GM12878 (cell line): ENCODE measurements at regions not wholly inside any gene's neighbourhood (a gene's known extent, or its start where the extent isn't known, plus 50 kb on each side); places are given as distances from the start of the nearest gene placed in this dataset.

Source experiments
- ATAC-seq: fragments of 200-7000 bp; cut with Tn5 transposase; 3 replicates; pipeline ENCODE4 v1.9.1; 2020; ENCODE audit warnings: mild to moderate bottlenecking, moderate library complexity
- BruUV-seq: library from RNA; stranded (reverse); fragments of 400-500 nt; replicated peaks from 2 replicates; lab custom pipeline; 2021; lab: Mats Ljungman, UMichigan
- CTCF ChIA-PET: fragments of 300-600 bp; sonication (Branson Sonifier 250); formaldehyde crosslinking; extraction: SDS; loops from one replicate; lab custom pipeline; 2021; ENCODE audit warnings: inconsistent platforms; lab: Yijun Ruan, JAX
- POLR2A ChIA-PET: fragments of 350-600 bp; formaldehyde crosslinking; extraction: SDS; loops from one replicate; lab custom pipeline; 2021; ENCODE audit warnings: inconsistent platforms; lab: Charles Lee
- RAD21 ChIA-PET: fragments of 300-600 bp; sonication (Branson Sonifier 250); formaldehyde crosslinking; loops from one replicate; lab custom pipeline; 2023; ENCODE audit warnings: antibody characterized with exemption; ENCODE audit not compliant: unreplicated experiment; lab: Charles Lee
- SMC1A ChIA-PET: fragments of 300-600 bp; sonication (Branson Sonifier 250); formaldehyde crosslinking; loops from one replicate; lab custom pipeline; 2023; ENCODE audit not compliant: unreplicated experiment, uncharacterized antibody; lab: Charles Lee
- DNase-seq: peaks from one replicate; pipeline ENCODE4 v3.0.0-alpha.2; 2011; ENCODE audit warnings: low read depth, low spot score
- FAIRE-seq: peaks from 3 replicates; lab custom pipeline; 2011; peaks lifted over from hg19 to GRCh38; lab: Jason Lieb, UNC
- H2AFZ ChIP-seq: 2 replicates; pipeline ENCODE4 v1.6.0; 2011; ENCODE audit warnings: low read depth, low read length, control low read depth; ENCODE audit not compliant: control insufficient read depth
- H3K27ac ChIP-seq: 2 replicates; pipeline ENCODE4 v1.5.1; 2011; ENCODE audit warnings: control low read depth; ENCODE audit not compliant: control insufficient read depth, insufficient read depth
- H3K27me3 ChIP-seq, 2 experiments: replicated peaks in 1 of 2; 2 replicates each; pipeline versions ENCODE4 v1.6.0 to v1.6.1; 2011; ENCODE audit warnings: low read length in 1 of 2; ENCODE audit not compliant: control insufficient read depth in 2 of 2, insufficient read depth in 2 of 2
- H3K36me3 ChIP-seq, 2 experiments: 2 replicates each; pipeline ENCODE4 v1.5.1; 2011; ENCODE audit warnings: low read length in 1 of 2; ENCODE audit not compliant: control insufficient read depth in 2 of 2, insufficient read depth in 2 of 2
- H3K4me1 ChIP-seq: 2 replicates; pipeline ENCODE4 v1.6.1; 2011; ENCODE audit warnings: mild to moderate bottlenecking, low read length, moderate library complexity, mixed read lengths; ENCODE audit not compliant: control insufficient read depth, insufficient read depth
- H3K4me2 ChIP-seq: 2 replicates; pipeline ENCODE4 v1.6.0; 2011; ENCODE audit warnings: control low read depth; ENCODE audit not compliant: control insufficient read depth, insufficient read depth
- H3K4me3 ChIP-seq: fragments of 200-600 bp; sonication (generic); 2 replicates; pipeline ENCODE4 v1.5.1; 2016
- H3K79me2 ChIP-seq: 2 replicates; pipeline ENCODE4 v1.6.0; 2011; ENCODE audit warnings: low read length; ENCODE audit not compliant: control insufficient read depth, insufficient read depth
- H3K9ac ChIP-seq: 2 replicates; pipeline ENCODE4 v1.8.0; 2011; ENCODE audit warnings: low read length, control low read depth, mixed read lengths; ENCODE audit not compliant: control insufficient read depth, insufficient read depth
- H3K9me3 ChIP-seq: replicated peaks from 3 replicates; pipeline ENCODE4 v1.5.1; 2011; ENCODE audit warnings: mild to moderate bottlenecking, low read length; ENCODE audit not compliant: control insufficient read depth, insufficient read depth
- H4K20me1 ChIP-seq: 2 replicates; pipeline ENCODE4 v1.6.0; 2011; ENCODE audit not compliant: control insufficient read depth, insufficient read depth
- E2F8 ChIP-seq: fragments of 450-650 bp; IDR thresholded peaks from 2 replicates; pipeline ENCODE4 v1.6.1; 2018; ENCODE audit warnings: mild to moderate bottlenecking, low read depth, moderate library complexity; ENCODE audit not compliant: partially characterized antibody
- EZH2 ChIP-seq: IDR thresholded peaks from 2 replicates; pipeline ENCODE4 v1.6.1; 2012; ENCODE audit warnings: low read depth, mild to moderate bottlenecking, control low read depth, inconsistent platforms, low read length, borderline replicate concordance; ENCODE audit not compliant: control insufficient read depth
- HCFC1 ChIP-seq: fragments of 150-350 bp; IDR thresholded peaks from 2 replicates; pipeline ENCODE4 v1.6.1; 2014; ENCODE audit warnings: low read length
- JUNB ChIP-seq: IDR thresholded peaks from 2 replicates; pipeline ENCODE4 v1.6.1; 2016; ENCODE audit warnings: antibody characterized with exemption, mild to moderate bottlenecking
- NBN ChIP-seq: fragments of 450-650 bp; IDR thresholded peaks from 2 replicates; pipeline ENCODE4 v1.6.1; 2016
- NKRF ChIP-seq: fragments of 450-650 bp; conservative IDR thresholded peaks from 2 replicates; pipeline ENCODE4 v1.6.1; 2017; ENCODE audit warnings: mild to moderate bottlenecking, moderate library complexity
- POLR2A ChIP-seq: IDR thresholded peaks from 2 replicates; pipeline ENCODE4 v1.6.1; 2011; ENCODE audit warnings: low read depth, mild to moderate bottlenecking, low read length
- RB1 ChIP-seq: fragments of 450-650 bp; formaldehyde crosslinking; IDR thresholded peaks from 2 replicates; pipeline ENCODE4 v1.6.1; 2017; ENCODE audit warnings: mild to moderate bottlenecking, borderline replicate concordance
- YBX1 ChIP-seq: fragments of 450-650 bp; IDR thresholded peaks from 2 replicates; pipeline ENCODE4 v1.6.1; 2016; ENCODE audit warnings: antibody characterized with exemption
- YY1 ChIP-seq: IDR thresholded peaks from 2 replicates; pipeline ENCODE4 v1.6.1; 2011; ENCODE audit warnings: low read depth, mild to moderate bottlenecking, low read length
- ZBTB40 ChIP-seq: fragments of 450-650 bp; IDR thresholded peaks from 2 replicates; pipeline ENCODE4 v1.6.1; 2016; ENCODE audit warnings: mild to moderate bottlenecking, moderate library complexity, borderline replicate concordance
- ZNF622 ChIP-seq: fragments of 450-650 bp; IDR thresholded peaks from 2 replicates; pipeline ENCODE4 v1.6.1; 2017; ENCODE audit warnings: mild to moderate bottlenecking, inconsistent platforms
- ZZZ3 ChIP-seq: IDR thresholded peaks from 2 replicates; pipeline ENCODE4 v1.6.1; 2011; ENCODE audit warnings: low read depth; ENCODE audit not compliant: control insufficient read depth, insufficient read length
- in situ Hi-C: fragments of 300-500 bp; cut with MboI; formaldehyde crosslinking; loops from 9 replicates; pipeline ENCODE4 v1.14.3; 2018; ENCODE audit warnings: mixed read lengths
- intact Hi-C: fragments of 100-400 bp; cut with micrococcal nuclease; formaldehyde crosslinking; loops from one replicate; pipeline ENCODE4 v1.14.2; 2022; ENCODE audit not compliant: unreplicated experiment

- ChIA-PET CTCF (no interaction called here), POLR2A (no interaction called here), RAD21 (no interaction called here), SMC1A (no interaction called here)
- Histone ChIP-seq H3K27me3 (no peaks in the 10 kb centered on the region; a peak in 1 of 4 replicates), H2AFZ (no peak overlapping the region), H3K4me2 (no peak overlapping the region), H3K36me3 (no peaks in the 10 kb centered on the region), H3K27ac (no peak overlapping the region), H3K9me3 (no peaks in the 10 kb centered on the region), H3K4me1 (no peaks in the 10 kb centered on the region), H4K20me1 (no peaks in the 10 kb centered on the region), H3K4me3 (no peak overlapping the region), H3K9ac (no peak overlapping the region), H3K79me2 (no peaks in the 10 kb centered on the region)
- in situ Hi-C loops, result no loop called here
- no TSS peak for BruUV-seq
- ATAC-seq (no peak), DNase-seq (no peak), FAIRE-seq (no peak)
- intact Hi-C loops, result no loop called here
- TF ChIP-seq JUNB (no peak), ZNF622 (no peak), ZZZ3 (no peak), EZH2 (no peak), POLR2A (no peak), NBN (no peak), HCFC1 (no peak), ZBTB40 (no peak), NKRF (no peak), RB1 (no peak), E2F8 (no peak), YBX1 (no peak), YY1 (no peak)
These were observed 443.2 kb downstream of the MAFB start for GRCh38 chr20:40245829-40246228.
